GM10248 (cell line): ENCODE measurements at regions not wholly inside any gene's neighbourhood (a gene's known extent, or its start where the extent isn't known, plus 50 kb on each side); places are given as distances from the start of the nearest gene placed in this dataset.

Experiments used
- CTCF ChIA-PET: fragments of 300-600 bp; sonication (Branson Sonifier 250); formaldehyde crosslinking; extraction: SDS; loops from one replicate; lab custom pipeline; 2021; ENCODE audit warnings: antibody characterized with exemption; lab: Yijun Ruan, JAX
- POLR2A ChIA-PET: fragments of 350-650 bp; sonication (Branson Sonifier 250); formaldehyde crosslinking; extraction: SDS; loops from one replicate; lab custom pipeline; 2020; ENCODE audit warnings: antibody characterized with exemption; lab: Yijun Ruan, JAX
- DNase-seq: peaks from one replicate; pipeline ENCODE4 v3.0.0; 2012; ENCODE audit errors: extremely low spot score
- TF ChIP-seq, protein P1 (sequence below): IDR thresholded peaks from 2 replicates; pipeline ENCODE4 v1.5.1; 2012; ENCODE audit warnings: mild to moderate bottlenecking, low read depth; ENCODE audit errors: extremely low read depth, missing control alignments, control extremely low read depth

DNA sequence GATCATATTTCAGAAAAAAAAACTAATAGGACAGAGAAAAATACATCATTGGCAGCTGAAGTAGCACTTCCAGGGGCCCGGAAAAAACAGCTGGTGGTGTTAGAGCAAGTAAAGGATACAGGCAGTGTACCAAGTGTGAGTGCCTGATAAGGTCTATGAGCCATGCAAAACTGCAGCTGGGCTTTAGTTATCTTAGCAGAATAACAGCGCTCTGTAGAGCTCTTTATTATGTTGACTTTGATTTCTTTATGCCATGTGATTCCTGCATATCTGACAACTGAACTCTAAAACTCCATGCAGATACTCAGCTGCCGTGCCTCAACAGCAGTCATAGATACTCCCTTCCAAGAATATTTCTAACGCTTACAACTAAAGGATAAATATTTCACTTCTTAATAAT lies 119.5 kb downstream of the CAAP1 start:
- TF ChIP-seq, protein P1, sequence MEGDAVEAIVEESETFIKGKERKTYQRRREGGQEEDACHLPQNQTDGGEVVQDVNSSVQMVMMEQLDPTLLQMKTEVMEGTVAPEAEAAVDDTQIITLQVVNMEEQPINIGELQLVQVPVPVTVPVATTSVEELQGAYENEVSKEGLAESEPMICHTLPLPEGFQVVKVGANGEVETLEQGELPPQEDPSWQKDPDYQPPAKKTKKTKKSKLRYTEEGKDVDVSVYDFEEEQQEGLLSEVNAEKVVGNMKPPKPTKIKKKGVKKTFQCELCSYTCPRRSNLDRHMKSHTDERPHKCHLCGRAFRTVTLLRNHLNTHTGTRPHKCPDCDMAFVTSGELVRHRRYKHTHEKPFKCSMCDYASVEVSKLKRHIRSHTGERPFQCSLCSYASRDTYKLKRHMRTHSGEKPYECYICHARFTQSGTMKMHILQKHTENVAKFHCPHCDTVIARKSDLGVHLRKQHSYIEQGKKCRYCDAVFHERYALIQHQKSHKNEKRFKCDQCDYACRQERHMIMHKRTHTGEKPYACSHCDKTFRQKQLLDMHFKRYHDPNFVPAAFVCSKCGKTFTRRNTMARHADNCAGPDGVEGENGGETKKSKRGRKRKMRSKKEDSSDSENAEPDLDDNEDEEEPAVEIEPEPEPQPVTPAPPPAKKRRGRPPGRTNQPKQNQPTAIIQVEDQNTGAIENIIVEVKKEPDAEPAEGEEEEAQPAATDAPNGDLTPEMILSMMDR: no peak

DNA sequence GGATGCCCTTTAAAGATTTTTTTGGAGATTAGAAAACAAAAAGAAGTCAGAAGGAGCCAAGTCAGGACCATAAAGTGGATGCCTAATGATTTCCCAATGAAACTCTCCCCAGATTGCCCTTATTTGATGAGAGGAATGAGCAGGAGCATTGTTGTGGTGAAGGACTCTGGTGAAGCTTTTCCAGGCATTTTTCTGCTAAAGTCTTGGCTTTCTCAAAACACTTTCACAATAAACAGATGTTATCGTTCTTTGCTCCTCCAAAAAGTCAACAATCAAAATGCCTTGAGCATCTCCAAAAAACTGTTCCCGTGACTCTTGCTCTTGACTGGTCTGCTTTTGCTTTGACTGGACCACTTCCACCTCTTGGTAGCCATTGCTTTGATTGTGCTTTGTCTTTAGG lies 121.8 kb downstream of the CAAP1 start:
- ChIA-PET CTCF (interaction anchor here (1.0 kb wide), 1 partner anchor 18 kb away, joined by 3 read pairs; no protein-coding TSS in a partner anchor), POLR2A (no interaction called here)
- DNase-seq: no peak
- TF ChIP-seq, protein P1: no peak

More for the DNA sequence above, 119.5 kb downstream of the CAAP1 start:
- ChIA-PET POLR2A (no interaction called here), CTCF (interaction anchor here (1.0 kb wide), 1 partner anchor 19 kb away, joined by 4 read pairs; no protein-coding TSS in a partner anchor)
- DNase-seq: no peak

DNA sequence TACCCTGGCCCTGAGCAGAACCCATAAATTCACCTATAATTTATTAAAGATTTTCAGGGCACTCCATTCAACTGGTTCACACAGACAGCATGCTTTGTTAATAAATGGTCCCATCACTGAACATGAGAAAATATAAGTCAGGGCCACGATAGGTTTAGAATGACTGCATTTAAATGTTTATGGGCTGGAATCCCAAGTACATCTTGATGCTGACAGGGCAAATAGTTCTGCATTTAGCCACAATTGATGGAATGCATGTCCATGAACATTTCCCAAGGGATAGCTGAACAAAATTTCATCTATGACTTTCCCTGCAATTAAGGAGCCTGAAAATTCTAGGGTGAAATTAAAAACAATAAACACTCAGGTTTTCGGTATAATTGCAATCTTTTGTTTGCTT lies 124.5 kb downstream of the CAAP1 start:
- ChIA-PET POLR2A (no interaction called here), CTCF (no interaction called here)
- TF ChIP-seq, protein P1: no peak
- no peak for DNase-seq

DNA sequence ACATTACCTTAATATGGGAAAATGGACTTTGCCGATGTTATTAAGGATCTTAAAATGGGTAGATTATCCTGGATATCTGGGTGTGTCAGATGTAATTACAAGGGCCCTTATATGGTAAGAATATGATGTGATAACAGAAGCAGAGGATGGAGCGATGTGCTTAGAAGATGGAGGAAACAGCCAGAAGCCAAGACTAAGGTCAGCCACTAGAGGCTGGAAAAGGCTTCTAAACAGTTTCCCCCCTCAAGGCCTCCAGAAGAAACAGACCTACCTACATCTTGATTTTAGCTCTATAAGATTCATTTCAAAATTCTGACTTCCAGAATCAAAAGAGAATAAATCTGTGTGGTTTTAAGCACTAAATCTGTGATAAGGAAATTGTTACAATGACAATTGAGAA lies 131.9 kb downstream of the CAAP1 start:
- CTCF ChIA-PET: interaction anchor here (0.7 kb wide), 1 partner anchor 35 kb away, joined by 3 read pairs; no protein-coding TSS in a partner anchor
- TF ChIP-seq, protein P1: no peak
- no peak for DNase-seq
- POLR2A ChIA-PET: no interaction called here

DNA sequence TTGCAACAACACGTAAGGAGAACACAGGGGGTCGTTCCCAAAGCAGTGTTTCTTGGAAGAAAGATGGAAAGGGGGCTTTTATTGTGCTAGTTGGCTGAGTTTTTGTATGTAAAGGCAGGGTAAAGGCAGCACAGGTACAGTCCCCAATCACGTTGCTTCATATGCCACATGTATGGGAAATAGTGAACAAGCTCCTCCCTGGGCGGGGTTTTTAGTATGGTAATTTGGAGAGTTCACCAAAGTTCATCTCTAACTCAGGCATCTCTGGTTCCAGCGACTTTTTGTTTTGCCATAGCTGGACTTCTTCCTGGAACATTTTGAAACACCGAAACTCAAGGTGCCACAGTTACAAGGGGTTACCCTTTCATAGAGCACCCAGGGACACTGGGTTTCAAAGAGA lies 133.9 kb downstream of the CAAP1 start:
- TF ChIP-seq, protein P1: no peak
- ChIA-PET POLR2A (no interaction called here), CTCF (interaction anchor here (1.7 kb wide), 1 partner anchor 18 kb away, joined by 5 read pairs; no protein-coding TSS in a partner anchor)
- no peak for DNase-seq

DNA sequence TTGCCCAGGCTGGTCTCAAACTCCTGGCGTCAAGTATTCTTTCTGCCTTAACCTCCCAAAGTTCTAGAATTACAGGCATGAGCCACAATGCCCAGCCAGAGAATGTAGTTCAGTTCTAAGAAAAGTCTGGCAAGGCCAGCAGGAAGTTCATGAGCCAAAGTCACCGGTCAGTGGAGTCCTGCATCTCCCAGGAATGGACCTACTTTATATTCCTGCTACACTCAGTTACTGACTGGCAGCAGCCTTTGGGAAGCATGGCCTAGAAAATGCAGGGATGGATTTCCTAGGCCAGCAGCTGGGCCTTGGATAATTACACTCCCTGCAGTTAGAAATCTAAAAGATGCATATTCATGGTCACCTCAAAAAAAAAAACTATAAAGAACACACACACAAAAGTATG lies 135.7 kb downstream of the CAAP1 start:
- TF ChIP-seq, protein P1: no peak
- POLR2A ChIA-PET: no interaction called here
- no peak for DNase-seq
- CTCF ChIA-PET: no interaction called here
